ENCODE measurements at regions not wholly inside any gene's neighbourhood (a gene's known extent, or its start where the extent isn't known, plus 50 kb on each side); places are given as distances from the start of the nearest gene placed in this dataset.
"Not testable (repeated sequence)": the region's sequence is repeated elsewhere in the genome, so short reads cannot be mapped to it uniquely, and the experiment has no call there.

DNA sequence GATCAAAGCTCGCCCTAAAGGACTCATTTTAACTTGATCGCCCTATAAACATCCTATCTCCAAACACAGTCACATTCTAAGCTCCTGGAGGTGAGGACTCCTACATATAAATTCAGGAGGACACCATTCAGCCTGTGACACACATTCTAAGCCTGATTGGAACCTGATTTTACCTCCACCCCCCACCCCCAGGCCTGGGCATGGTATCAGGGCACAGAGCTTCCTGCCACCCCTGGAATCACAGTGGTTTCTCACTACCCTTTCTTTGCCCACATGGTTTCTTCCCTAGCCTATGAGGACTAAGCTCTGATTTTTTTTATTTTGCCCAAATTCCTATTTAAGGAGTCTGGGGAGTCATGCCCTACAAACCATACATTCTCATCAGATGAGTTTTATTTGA lies 428.1 kb upstream of the ID2 start:
- DNase-seq = no peak

DNA sequence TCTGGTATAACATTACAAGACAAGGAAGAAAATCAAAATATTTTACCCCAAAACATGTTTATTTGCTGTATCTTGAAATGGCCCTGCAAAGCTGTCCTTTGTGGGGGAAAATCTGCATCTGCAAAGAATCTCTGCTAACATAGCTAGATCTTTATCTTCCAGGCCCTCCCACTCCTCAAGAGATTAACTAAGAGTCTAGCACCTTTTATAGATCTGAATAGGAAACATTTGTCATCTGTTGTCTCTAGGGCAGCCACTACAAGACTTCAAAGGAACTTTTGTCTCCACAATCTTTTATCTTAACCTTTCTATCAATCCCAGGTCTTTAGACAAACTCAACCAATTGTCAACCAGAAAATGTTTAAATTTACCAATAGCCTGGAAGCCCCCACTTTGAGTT lies 427.6 kb upstream of the ID2 start:
- not testable (repeated sequence) for DNase-seq

DNA sequence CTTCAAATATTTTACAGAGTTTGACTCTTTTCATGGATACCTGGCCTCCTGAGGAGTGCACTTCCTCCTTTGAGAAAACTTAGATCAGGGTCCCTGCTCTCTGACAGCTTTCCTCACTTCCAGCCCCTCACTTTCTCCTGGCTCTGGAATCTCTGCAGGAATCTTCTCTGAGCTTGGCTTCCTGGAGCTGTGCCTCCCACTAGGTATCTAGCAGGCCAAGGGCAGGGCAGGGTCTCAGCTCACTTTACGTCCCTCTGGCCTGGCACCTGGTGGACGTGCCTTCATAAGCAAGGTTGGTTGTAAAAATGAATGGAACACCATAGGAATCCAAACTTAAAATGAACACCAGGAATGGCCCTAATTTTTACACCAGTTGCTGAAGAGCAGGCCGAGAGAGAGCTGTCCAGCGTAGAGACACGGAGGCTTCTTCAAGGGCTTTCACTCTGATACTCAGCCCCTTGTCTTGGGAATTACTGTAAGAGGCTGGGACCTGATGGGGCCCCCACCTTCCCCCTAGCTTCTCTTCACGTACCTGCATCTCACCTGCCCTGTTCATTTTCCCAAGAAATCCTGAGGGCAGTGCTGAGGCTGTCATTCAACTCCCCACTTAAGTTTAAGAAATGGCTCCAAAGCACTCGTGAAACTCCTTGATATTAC lies 426.9 kb upstream of the ID2 start:
- no peak for DNase-seq

DNA sequence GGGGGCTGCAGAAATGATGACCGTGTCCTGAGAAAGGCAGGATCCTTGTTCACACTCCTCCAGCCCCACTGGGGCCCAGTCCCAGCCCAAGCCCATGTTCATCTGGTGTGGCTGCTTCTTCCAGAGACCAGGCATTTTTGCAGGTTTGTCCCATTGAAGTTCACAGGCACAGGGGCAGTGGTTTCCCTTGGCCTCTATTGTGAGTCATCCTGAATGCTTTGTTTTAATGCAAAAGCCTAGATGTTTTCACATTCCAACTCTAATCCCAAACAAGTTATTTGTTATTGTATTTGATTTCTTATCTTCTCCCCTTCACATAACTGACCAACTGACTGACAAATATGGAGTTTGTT lies 426.4 kb upstream of the ID2 start:
- DNase-seq = no peak

DNA sequence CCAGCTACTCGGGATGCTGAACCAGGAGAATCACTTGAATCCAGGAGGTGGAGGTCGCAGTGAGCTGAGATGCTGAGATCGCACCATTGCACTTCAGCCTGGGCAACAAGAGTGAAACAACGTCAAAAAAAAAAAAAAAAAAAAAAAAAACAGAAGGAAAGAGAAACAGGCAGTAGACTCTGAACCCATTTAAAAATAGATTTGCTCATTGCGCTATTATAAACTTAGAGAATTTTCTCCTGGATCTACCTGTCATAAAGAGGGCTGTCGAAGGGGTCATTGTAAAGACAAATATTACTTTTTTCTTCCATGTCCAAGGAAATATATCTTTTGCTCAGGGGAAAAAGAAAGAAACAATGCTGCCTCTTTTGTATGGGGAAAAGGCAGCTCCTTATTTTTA lies 425.0 kb upstream of the ID2 start:
- no peak for DNase-seq

GRCh38 chr2:8257502-8257901 lies 424.4 kb upstream of the ID2 start:
- no peak for DNase-seq

GRCh38 chr2:8258406-8258805 lies 423.4 kb upstream of the ID2 start:
- no peak for DNase-seq

GRCh38 chr2:8259106-8259840 lies 422.6 kb upstream of the ID2 start:
- no peak for DNase-seq

DNA sequence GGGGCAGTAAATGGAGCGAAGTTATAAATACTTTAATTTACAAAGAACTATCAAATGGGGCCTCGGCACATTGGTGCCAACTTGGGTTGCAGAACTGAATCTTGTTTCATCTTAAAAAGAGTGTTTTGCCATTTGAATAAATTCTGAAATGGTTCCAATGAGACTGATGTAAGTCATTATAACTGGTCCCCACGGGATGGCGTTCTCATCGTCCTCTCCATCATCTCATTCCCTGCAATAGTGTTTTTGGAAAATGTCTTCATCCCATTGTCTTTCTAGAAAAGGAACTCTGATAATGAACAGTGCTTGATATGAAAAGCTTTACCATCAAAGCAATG lies 422.0 kb upstream of the ID2 start:
- no peak for DNase-seq

DNA sequence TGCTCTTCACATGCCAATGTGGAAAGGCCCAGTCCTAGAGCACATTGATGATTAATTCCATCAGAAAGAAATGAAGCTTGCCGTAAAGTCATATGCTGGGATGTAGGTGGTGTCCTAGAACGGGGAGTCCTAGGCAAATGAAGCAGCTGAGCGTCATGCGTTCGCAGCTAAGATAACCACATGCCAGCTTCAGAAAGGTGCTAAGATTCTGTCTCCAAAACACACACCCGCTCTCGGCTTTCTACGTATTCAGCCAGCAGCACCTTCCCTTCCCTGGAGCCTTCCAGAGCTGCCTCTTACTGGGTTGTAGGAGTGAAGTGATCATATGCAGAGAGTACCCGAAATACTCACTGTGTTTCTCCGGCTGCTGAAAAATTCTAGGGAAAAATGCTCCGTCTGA lies 421.6 kb upstream of the ID2 start:
- no peak for DNase-seq

GRCh38 chr2:8263901-8264300 lies 418.0 kb upstream of the ID2 start:
- no peak for DNase-seq

DNA sequence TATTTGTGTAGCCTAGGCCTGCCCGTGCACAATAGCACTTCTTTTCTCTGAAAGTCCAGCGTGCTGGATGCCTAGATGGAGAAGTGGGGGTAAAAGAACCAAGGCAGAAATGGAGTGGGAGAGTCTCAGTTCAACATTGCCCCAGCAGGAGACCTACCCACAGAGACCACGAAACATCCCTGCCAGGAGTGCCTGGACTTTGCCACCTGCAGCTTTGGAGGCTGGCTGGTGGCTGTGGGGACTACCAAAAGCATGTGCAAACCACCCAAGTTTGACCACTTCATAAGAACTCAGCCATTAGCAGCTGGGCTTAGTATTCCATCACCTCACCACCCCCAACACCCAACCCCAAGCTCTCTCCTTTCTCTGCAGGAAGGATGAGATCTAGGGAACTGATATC lies 416.9 kb upstream of the ID2 start:
- DNase-seq = no peak

DNA sequence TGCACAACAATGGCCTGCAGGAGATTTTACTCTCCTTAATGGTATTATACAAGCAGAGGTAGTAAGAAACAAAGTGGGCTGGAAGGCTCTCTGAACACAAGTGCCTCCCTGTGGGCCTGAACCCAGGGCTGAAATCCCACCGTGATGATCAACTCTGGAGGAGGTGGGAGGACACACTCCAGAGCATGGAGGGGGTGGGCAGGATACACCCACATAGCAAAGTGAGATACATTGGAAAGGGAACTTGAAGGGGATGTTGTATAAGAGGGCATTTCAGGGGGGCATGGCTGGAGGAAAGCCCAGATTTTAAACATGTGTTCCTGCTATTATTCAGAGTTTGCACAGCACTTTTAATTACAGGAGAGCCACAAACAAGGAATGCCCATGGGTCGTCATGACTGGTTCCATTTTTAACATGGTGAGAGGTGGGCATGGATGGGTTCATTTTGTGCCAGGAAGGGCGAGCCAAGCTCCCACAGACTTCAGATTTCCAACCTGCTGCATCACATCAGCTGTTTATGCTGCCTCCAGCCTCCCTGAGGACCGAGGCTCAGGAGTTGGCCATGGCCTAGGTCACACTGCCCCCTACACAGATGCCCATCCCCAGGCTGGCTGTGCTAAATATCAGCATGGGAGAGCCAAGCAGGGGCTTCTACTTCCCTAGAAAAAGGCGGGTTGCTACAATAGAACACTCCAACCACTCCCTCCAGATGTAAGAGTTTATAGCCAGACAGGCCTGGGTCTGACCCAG lies 416.2 kb upstream of the ID2 start:
- DNase-seq = no peak

DNA sequence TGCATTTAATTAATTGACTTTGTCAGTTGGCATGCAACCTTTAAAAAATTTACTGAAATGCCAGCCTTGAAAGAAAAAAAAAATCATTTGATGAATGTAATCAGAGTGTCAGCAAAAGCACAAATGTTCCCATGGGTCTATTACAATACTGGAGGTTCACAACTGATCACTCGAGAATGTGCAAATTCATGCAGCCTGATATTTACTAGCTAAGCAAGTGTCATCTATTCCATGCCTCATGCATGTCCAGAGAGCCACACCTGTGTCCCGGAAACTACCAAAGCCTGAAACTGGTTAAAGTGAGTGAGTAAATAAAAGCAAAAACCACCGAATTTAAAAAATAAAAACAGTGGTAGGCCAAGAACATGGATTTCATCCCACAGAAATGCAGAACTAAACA lies 415.3 kb upstream of the ID2 start:
- DNase-seq = no peak

DNA sequence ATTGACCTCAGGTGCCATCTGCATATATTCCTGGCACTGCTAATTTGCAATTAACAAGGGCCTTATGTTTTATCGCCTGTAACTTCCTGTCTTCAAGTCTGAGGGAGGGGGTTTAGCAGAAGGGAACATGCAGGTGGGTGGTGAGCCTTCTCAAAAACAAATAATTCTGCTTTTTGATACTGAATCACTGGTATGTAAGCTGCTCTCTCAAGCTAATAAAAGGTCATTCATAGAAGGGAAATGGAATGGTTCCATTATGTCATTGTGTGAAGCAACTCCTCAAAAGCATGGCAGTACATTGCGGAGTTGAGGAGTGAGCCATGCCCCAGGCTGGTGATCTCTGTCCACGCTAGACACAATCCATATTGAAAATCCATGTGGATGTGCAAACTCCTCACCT lies 414.8 kb upstream of the ID2 start:
- DNase-seq = no peak

DNA sequence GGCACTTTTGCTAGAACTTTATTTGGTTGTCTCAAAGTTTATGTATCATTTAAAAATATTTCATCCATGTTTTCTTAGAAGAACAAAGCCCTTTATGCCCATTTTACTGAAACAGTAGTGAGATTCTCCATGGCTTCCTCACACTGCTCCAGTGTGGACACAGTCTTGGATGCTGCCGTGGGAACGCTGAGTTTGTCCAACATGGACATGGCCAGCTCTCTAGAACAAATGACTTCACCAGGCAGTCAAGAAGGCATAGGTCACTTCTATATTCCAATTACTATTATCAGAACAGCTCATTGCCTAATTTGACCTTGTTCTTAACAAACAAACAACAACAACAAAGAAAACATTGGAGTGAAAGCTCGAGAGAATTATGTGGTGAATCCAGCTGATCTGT lies 414.1 kb upstream of the ID2 start:
- no peak for DNase-seq

GRCh38 chr2:8268172-8268783 lies 413.6 kb upstream of the ID2 start:
- DNase-seq = peak; percentile 13

GRCh38 chr2:8270699-8271098 lies 411.2 kb upstream of the ID2 start:
- no peak for DNase-seq

DNA sequence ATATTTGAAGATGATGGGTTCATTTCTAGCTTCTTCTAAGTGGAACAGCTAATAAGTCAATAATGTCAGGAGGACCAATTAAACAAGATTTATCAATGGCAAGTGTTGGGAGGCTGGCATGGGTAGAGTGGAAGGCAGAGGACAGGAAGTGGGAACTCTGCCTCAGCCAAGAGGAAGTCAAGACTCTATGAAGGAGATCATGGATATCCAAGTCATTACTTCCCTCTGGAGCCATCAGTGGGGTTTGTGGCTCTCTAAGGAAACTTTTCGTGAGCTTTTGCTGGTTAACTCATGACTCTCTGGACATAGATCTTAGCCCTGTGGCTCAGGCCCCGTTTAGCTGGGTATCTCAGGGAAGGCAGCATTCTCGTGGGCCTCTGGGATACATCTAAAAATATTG lies 410.4 kb upstream of the ID2 start:
- no peak for DNase-seq

DNA sequence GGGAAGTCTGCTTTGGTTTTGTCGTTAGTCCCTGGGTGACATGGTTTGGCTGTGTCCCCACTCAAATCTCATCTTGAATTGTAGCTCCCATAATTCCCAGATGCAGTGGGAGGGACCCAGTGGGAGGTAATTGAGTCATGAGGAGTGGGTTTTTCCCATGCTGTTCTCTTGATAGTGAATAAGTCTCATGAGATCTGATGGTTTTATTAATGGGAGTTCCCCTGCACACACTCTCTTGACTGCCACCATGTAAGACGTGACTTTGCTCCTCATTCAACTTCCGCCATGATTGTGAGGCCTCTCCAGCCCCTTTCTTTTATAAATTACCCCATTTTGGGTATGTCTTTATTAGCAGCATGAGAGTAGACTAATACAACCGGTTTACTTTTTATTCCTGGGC lies 405.8 kb upstream of the ID2 start:
- DNase-seq = no peak

GRCh38 chr2:8277921-8278571 lies 403.8 kb upstream of the ID2 start:
- DNase-seq = no peak

- DNase-seq = no peak
Measured at GRCh38 chr2:8278709-8279354, 403.0 kb upstream of the ID2 start.

DNA sequence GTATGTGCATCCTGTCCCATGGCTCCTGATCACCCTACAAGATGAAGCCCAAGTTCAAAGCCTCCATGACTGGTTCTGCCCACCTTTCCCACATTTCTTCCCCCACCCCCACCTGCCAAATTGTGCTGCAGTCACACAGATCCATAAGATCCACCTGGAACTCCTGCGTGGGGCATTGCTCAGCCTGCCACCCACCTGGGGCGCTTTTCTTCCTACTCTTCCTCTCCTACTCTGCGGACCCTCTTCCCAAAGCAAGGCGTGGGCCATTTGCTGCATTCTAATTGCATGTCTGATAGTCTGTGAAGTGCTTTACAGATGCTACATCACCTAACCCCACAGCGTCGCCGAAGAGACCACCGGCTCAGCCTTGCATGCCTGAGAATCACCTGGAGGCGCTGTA lies 402.4 kb upstream of the ID2 start:
- DNase-seq = no peak
